CD4-positive, alpha-beta memory T cell (primary cell): ENCODE measurements at regions not wholly inside any gene's neighbourhood (a gene's known extent, or its start where the extent isn't known, plus 50 kb on each side); places are given as distances from the start of the nearest gene placed in this dataset.

Source experiments
- CTCF ChIA-PET: fragments of 350-600 bp; sonication (Branson Sonifier 250); formaldehyde crosslinking; loops from one replicate; lab custom pipeline; 2021; ENCODE audit warnings: inconsistent platforms; ENCODE audit not compliant: partially characterized antibody; lab: Charles Lee
- POLR2A ChIA-PET: fragments of 350-600 bp; sonication (Branson Sonifier 250); formaldehyde crosslinking; loops from one replicate; lab custom pipeline; 2021; ENCODE audit not compliant: partially characterized antibody; lab: Charles Lee
- DNase-seq, 5 donors: peaks; one replicate each; pipeline versions ENCODE4 v3.0.0 to v3.0.0-alpha.2; 2020 to 2022; ENCODE audit warnings: mixed read lengths in 1 of 5
- H3K27ac ChIP-seq: one replicate; pipeline ENCODE4 v1.7.0; 2013; ENCODE audit warnings: low read depth, low read length
- H3K27me3 ChIP-seq: 2 replicates; pipeline ENCODE4 v1.7.0; 2013; ENCODE audit warnings: mild to moderate bottlenecking, low read length, moderate library complexity; ENCODE audit not compliant: insufficient read depth
- H3K36me3 ChIP-seq: 2 replicates; pipeline ENCODE4 v1.7.0; 2013; ENCODE audit warnings: mild to moderate bottlenecking, low read length, moderate library complexity; ENCODE audit not compliant: insufficient read depth
- H3K4me1 ChIP-seq: 2 replicates; pipeline ENCODE4 v1.7.0; 2013; ENCODE audit warnings: mild to moderate bottlenecking, low read length, moderate library complexity; ENCODE audit not compliant: insufficient read depth
- H3K4me3 ChIP-seq, 2 donors: one replicate each; pipeline ENCODE4 v1.7.0; 2013; ENCODE audit warnings: low read length in 2 of 2, mild to moderate bottlenecking in 1 of 2
- H3K9me3 ChIP-seq, 2 donors: one replicate each; pipeline ENCODE4 v1.7.0; 2013; ENCODE audit warnings: low read length in 2 of 2, control low read depth in 1 of 2; ENCODE audit not compliant: control insufficient read depth in 1 of 2
- H3K27ac Mint-ChIP-seq, 7 donors: one replicate each; pipeline ENCODE4 v1.8.0; 2020 to 2021; ENCODE audit warnings: mixed read lengths in 7 of 7, mild to moderate bottlenecking in 6 of 7, inconsistent platforms in 3 of 7, moderate library complexity in 3 of 7
- H3K27me3 Mint-ChIP-seq, 2 donors: one replicate each; pipeline ENCODE4 v1.8.0; 2020 to 2021; ENCODE audit warnings: mixed read lengths in 2 of 2
- H3K36me3 Mint-ChIP-seq, 2 donors: one replicate each; pipeline ENCODE4 v1.8.0; 2020 to 2021; ENCODE audit warnings: mixed read lengths in 2 of 2, inconsistent platforms in 1 of 2, mild to moderate bottlenecking in 1 of 2
- H3K4me1 Mint-ChIP-seq, 4 donors: one replicate each; pipeline ENCODE4 v1.8.0; 2020 to 2021; ENCODE audit warnings: mixed read lengths in 4 of 4, mild to moderate bottlenecking in 1 of 4
- H3K4me3 Mint-ChIP-seq, 8 donors: one replicate each; pipeline ENCODE4 v1.8.0; 2020 to 2021; ENCODE audit warnings: mixed read lengths in 8 of 8, mild to moderate bottlenecking in 7 of 8, moderate library complexity in 6 of 8, inconsistent platforms in 3 of 8
- H3K9me3 Mint-ChIP-seq, 8 donors: one replicate each; pipeline ENCODE4 v1.8.0; 2020 to 2021; ENCODE audit warnings: mixed read lengths in 8 of 8, mild to moderate bottlenecking in 5 of 8, inconsistent platforms in 3 of 8, moderate library complexity in 1 of 8
- intact Hi-C: fragments of 100-400 bp; cut with micrococcal nuclease; formaldehyde crosslinking; loops from one replicate; pipeline ENCODE4 v1.15.1; 2023

DNA sequence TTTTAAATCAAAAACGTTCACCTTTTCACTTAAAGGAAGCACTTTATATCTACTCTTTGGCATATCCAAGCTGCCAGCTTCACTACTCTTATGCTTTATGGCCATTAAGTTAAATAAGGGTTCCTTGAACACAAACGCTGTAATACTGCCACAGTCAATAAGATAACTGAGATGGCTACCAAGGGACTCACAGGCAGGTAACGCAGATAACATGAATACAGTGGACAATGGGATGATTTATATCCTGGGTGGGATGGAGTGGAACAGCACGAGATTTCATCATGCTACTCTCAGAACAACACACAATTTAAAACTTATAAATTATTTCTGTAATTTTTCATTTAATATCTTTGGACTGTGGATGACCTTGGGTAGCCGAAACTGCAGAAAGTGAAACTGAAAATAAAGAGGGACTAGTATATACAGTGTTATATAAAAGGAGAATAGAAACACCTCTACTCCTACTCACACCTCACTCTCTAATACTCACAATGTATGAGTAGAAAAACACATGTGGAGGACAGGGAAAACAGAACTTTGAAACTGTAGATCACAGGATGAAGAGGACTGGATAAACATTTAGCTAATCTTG lies 367.3 kb downstream of the C12orf50 start:
- Histone ChIP-seq H3K27ac (no peak overlapping the region), H3K4me1 (no peaks in the 10 kb centered on the region), H3K4me3 (no peak overlapping the region), H3K9me3 (no peaks in the 10 kb centered on the region), H3K36me3 (no peaks in the 10 kb centered on the region), H3K27me3 (no peaks in the 10 kb centered on the region)
- H3K4me1 Mint-ChIP-seq = peaks cover 6 to 15% (median 10%) of the 10 kb centered on the region in 4 donors
- peaks cover 0 to 2% (median 0%) of the 10 kb centered on the region in 8 donors for H3K9me3 Mint-ChIP-seq
- H3K36me3 Mint-ChIP-seq = no peaks in the 10 kb centered on the region
- ChIA-PET POLR2A (no interaction called here), CTCF (no interaction called here)
- DNase-seq = no peak
- H3K27ac Mint-ChIP-seq = peak overlapping the region in 5 of 7 donors; percentile 2 to 81 (median 58)
- peak overlapping the region; percentile 31 to 82 (median 70) for H3K4me3 Mint-ChIP-seq
- intact Hi-C loops = no loop called here
- H3K27me3 Mint-ChIP-seq = no peaks in the 10 kb centered on the region

DNA sequence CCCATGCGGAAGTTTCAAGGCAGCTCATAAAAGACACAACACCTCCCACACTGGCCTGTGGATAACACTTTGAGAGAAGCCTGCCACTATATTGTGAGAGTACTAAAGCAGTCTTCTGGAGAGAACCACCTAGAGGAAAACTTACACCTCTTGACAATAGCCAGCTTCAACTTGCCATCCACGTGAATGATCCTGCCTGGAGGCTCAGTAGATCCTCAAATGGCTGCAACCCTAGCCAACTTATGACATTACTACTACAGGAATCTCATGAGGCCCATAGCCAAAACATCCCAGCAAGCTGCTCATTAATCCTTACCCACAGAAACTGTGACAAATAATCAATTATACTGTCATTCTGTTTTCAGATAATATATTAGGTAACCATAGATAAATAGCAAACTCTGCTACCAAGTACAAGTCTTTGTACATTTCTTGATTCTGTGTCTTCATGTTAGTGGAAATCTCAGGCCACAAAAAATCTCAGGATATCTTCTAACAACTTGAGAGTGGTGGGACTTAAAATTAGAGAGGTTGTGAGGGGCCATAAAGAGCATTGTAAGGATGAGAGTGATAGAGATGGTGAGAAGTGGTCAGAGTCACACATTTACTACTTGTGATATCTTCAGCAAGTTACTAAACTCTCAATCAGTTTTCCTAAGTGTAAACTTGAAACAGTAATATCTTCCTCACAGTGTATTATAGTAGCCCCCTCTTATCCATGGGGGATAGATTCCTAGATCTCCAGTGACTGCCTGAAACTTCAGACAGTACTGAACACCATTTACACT lies 368.0 kb downstream of the C12orf50 start:
- ChIA-PET POLR2A (no interaction called here), CTCF (no interaction called here)
- peaks cover 6 to 15% (median 10%) of the 10 kb centered on the region in 4 donors for H3K4me1 Mint-ChIP-seq
- no peak overlapping the region for H3K27ac ChIP-seq
- no peak for DNase-seq
- no peaks in the 10 kb centered on the region for H3K27me3 Mint-ChIP-seq
- H3K4me1 ChIP-seq = no peaks in the 10 kb centered on the region
- H3K27me3 ChIP-seq = no peaks in the 10 kb centered on the region
- H3K9me3 ChIP-seq = no peaks in the 10 kb centered on the region
- no peaks in the 10 kb centered on the region for H3K36me3 ChIP-seq
- H3K36me3 Mint-ChIP-seq = no peaks in the 10 kb centered on the region
- peaks cover 0 to 4% (median 0%) of the 10 kb centered on the region in 8 donors for H3K9me3 Mint-ChIP-seq
- peak overlapping the region in 6 of 8 donors; percentile 31 to 82 (median 64) for H3K4me3 Mint-ChIP-seq
- no peak overlapping the region for H3K4me3 ChIP-seq
- intact Hi-C loops = no loop called here
- peak overlapping the region in 2 of 7 donors; percentile 1 to 37 for H3K27ac Mint-ChIP-seq

- Mint-ChIP-seq H3K4me1 (peaks cover 6 to 15% (median 10%) of the 10 kb centered on the region in 4 donors), H3K4me3 (no peak overlapping the region), H3K27ac (no peak overlapping the region), H3K27me3 (no peaks in the 10 kb centered on the region), H3K36me3 (no peaks in the 10 kb centered on the region), H3K9me3 (peaks cover 0 to 4% (median 0%) of the 10 kb centered on the region in 8 donors)
- Histone ChIP-seq H3K9me3 (no peaks in the 10 kb centered on the region), H3K36me3 (no peaks in the 10 kb centered on the region), H3K27me3 (no peaks in the 10 kb centered on the region), H3K27ac (no peak overlapping the region), H3K4me1 (no peaks in the 10 kb centered on the region), H3K4me3 (no peak overlapping the region)
- ChIA-PET POLR2A (no interaction called here), CTCF (no interaction called here)
- intact Hi-C loops = no loop called here
- no peak for DNase-seq
Measured at GRCh38 chr12:87660291-87660690, 368.9 kb downstream of the C12orf50 start.

- Mint-ChIP-seq H3K4me1 (peaks cover 1 to 6% (median 4%) of the 10 kb centered on the region in 4 donors), H3K27me3 (no peaks in the 10 kb centered on the region), H3K4me3 (no peak overlapping the region), H3K36me3 (no peaks in the 10 kb centered on the region), H3K27ac (no peak overlapping the region), H3K9me3 (peaks cover 0 to 2% (median 0%) of the 10 kb centered on the region in 8 donors)
- Histone ChIP-seq H3K27me3 (no peaks in the 10 kb centered on the region), H3K27ac (no peak overlapping the region), H3K9me3 (no peaks in the 10 kb centered on the region), H3K4me1 (no peaks in the 10 kb centered on the region), H3K4me3 (no peak overlapping the region), H3K36me3 (no peaks in the 10 kb centered on the region)
- ChIA-PET CTCF (no interaction called here), POLR2A (no interaction called here)
- intact Hi-C loops = no loop called here
- DNase-seq = no peak
Measured at GRCh38 chr12:87656311-87656710, 372.9 kb downstream of the C12orf50 start.

GRCh38 chr12:87651670-87652425 lies 377.4 kb downstream of the C12orf50 start:
- no peaks in the 10 kb centered on the region for H3K27me3 ChIP-seq
- Mint-ChIP-seq H3K27me3 (no peaks in the 10 kb centered on the region), H3K27ac (no peak overlapping the region), H3K4me1 (no peaks in the 10 kb centered on the region), H3K4me3 (no peak overlapping the region), H3K36me3 (no peaks in the 10 kb centered on the region), H3K9me3 (peaks cover 0 to 2% (median 0%) of the 10 kb centered on the region in 8 donors)
- intact Hi-C loops = no loop called here
- no peaks in the 10 kb centered on the region for H3K4me1 ChIP-seq
- no peaks in the 10 kb centered on the region for H3K36me3 ChIP-seq
- H3K4me3 ChIP-seq = no peak overlapping the region
- CTCF ChIA-PET = no interaction called here
- H3K9me3 ChIP-seq = no peaks in the 10 kb centered on the region
- POLR2A ChIA-PET = no interaction called here
- no peak overlapping the region for H3K27ac ChIP-seq
- DNase-seq = no peak

GRCh38 chr12:87642245-87642644 lies 387.0 kb downstream of the C12orf50 start:
- H3K36me3 Mint-ChIP-seq = no peaks in the 10 kb centered on the region
- no peak overlapping the region for H3K27ac Mint-ChIP-seq
- no peaks in the 10 kb centered on the region for H3K4me1 Mint-ChIP-seq
- CTCF ChIA-PET = no interaction called here
- Histone ChIP-seq H3K9me3 (no peaks in the 10 kb centered on the region), H3K36me3 (no peaks in the 10 kb centered on the region), H3K4me1 (no peaks in the 10 kb centered on the region), H3K4me3 (no peak overlapping the region), H3K27me3 (no peaks in the 10 kb centered on the region), H3K27ac (no peak overlapping the region)
- intact Hi-C loops = no loop called here
- H3K4me3 Mint-ChIP-seq = no peak overlapping the region
- POLR2A ChIA-PET = no interaction called here
- H3K27me3 Mint-ChIP-seq = no peaks in the 10 kb centered on the region
- no peak for DNase-seq
- H3K9me3 Mint-ChIP-seq = peaks cover 0 to 6% (median 0%) of the 10 kb centered on the region in 8 donors

DNA sequence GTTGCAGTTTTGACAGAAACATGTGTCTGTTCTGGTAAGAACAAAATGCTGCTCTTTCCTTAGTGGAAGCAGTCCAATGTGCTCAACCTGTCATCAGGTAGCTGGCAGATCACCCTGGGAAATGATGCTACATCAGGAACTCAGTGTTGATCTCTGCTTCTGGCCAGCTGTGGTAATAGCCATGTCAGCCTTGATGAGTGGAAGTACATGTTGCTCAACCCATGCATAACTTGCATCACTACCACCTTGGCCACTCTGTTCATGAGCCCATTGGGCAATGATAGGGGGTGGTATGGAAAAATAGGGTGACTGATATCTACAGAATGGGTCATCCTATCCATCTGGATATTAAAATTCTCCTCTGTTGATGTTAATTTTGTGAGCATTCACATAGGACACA lies 411.0 kb downstream of the C12orf50 start:
- no peaks in the 10 kb centered on the region for H3K27me3 Mint-ChIP-seq
- no peaks in the 10 kb centered on the region for H3K4me1 ChIP-seq
- no peak overlapping the region for H3K27ac ChIP-seq
- ChIA-PET CTCF (no interaction called here), POLR2A (no interaction called here)
- peaks cover 0 to 5% (median 0%) of the 10 kb centered on the region in 8 donors for H3K9me3 Mint-ChIP-seq
- no peaks in the 10 kb centered on the region for H3K36me3 Mint-ChIP-seq
- no peaks in the 10 kb centered on the region for H3K9me3 ChIP-seq
- no peaks in the 10 kb centered on the region for H3K27me3 ChIP-seq
- no peak for DNase-seq
- H3K36me3 ChIP-seq = no peaks in the 10 kb centered on the region
- intact Hi-C loops = no loop called here
- H3K4me3 Mint-ChIP-seq = no peak overlapping the region
- H3K4me3 ChIP-seq = no peak overlapping the region
- no peak overlapping the region for H3K27ac Mint-ChIP-seq
- no peaks in the 10 kb centered on the region for H3K4me1 Mint-ChIP-seq
